IMR-90 (cell line): ENCODE measurements at regions not wholly inside any gene's neighbourhood (a gene's known extent, or its start where the extent isn't known, plus 50 kb on each side); places are given as distances from the start of the nearest gene placed in this dataset.

Experiments used
- ATAC-seq: fragments of 200-7000 bp; cut with Tn5 transposase; 2 replicates; pipeline ENCODE4 v1.9.1; 2020; ENCODE audit warnings: low read depth, mild to moderate bottlenecking, moderate library complexity
- BruUV-seq: library from RNA; stranded (reverse); fragments of 400-500 nt; replicated peaks from 2 replicates; lab custom pipeline; 2021; lab: Mats Ljungman, UMichigan
- CTCF ChIA-PET: fragments of 300-600 bp; formaldehyde crosslinking; extraction: SDS; loops from one replicate; lab custom pipeline; 2021; ENCODE audit warnings: antibody characterized with exemption; lab: Yijun Ruan, JAX
- POLR2A ChIA-PET: fragments of 300-600 bp; sonication (Branson Sonifier 250); formaldehyde crosslinking; loops from one replicate; lab custom pipeline; 2022; ENCODE audit warnings: antibody characterized with exemption; ENCODE audit not compliant: unreplicated experiment; lab: Charles Lee
- DNase-seq: peaks from one replicate; pipeline ENCODE4 v3.0.0; 2013
- H2AFZ ChIP-seq: replicated peaks from 2 replicates; pipeline ENCODE3; 2013; ENCODE audit warnings: low read length, mild to moderate bottlenecking; ENCODE audit not compliant: poor library complexity
- H2AK5ac ChIP-seq: 2 replicates; pipeline ENCODE4 v1.6.1; 2013; ENCODE audit warnings: low read depth, low read length, inconsistent platforms
- H2AK9ac ChIP-seq: replicated peaks from 2 replicates; pipeline ENCODE3; 2013; ENCODE audit warnings: mild to moderate bottlenecking, low read depth, low read length, moderate library complexity; ENCODE audit not compliant: poor library complexity
- H2BK120ac ChIP-seq: 2 replicates; pipeline ENCODE4 v1.6.1; 2013; ENCODE audit warnings: low read depth, low read length, inconsistent platforms
- H2BK15ac ChIP-seq: 3 replicates; pipeline ENCODE4 v1.6.1; 2013; ENCODE audit warnings: low read depth, low read length, inconsistent platforms
- H2BK20ac ChIP-seq: 2 replicates; pipeline ENCODE4 v1.6.1; 2013; ENCODE audit warnings: low read depth, mild to moderate bottlenecking, inconsistent platforms, low read length, moderate library complexity
- H2BK5ac ChIP-seq: 2 replicates; pipeline ENCODE4 v1.6.1; 2013; ENCODE audit warnings: mild to moderate bottlenecking, low read depth, low read length, inconsistent platforms; ENCODE audit not compliant: poor library complexity, severe bottlenecking
- H3K14ac ChIP-seq: replicated peaks from 2 replicates; pipeline ENCODE4 v1.6.1; 2013; ENCODE audit warnings: low read depth, low read length, inconsistent platforms
- H3K18ac ChIP-seq: 2 replicates; pipeline ENCODE4 v1.6.1; 2013; ENCODE audit warnings: low read depth, low read length, control low read depth
- H3K23ac ChIP-seq: 2 replicates; pipeline ENCODE4 v1.6.1; 2013; ENCODE audit warnings: low read depth, low read length, inconsistent platforms
- H3K27ac ChIP-seq: 2 replicates; pipeline ENCODE4 v1.5.1; 2013; ENCODE audit warnings: mild to moderate bottlenecking, control low read depth, low read length; ENCODE audit not compliant: insufficient read depth
- H3K27me3 ChIP-seq: 2 replicates; pipeline ENCODE4 v1.6.1; 2013; ENCODE audit warnings: low read length; ENCODE audit not compliant: control insufficient read depth, insufficient read depth
- H3K36me3 ChIP-seq: 2 replicates; pipeline ENCODE4 v1.6.1; 2013; ENCODE audit warnings: low read length, mixed read lengths; ENCODE audit not compliant: control insufficient read depth, insufficient read depth
- H3K4ac ChIP-seq: 2 replicates; pipeline ENCODE4 v1.6.1; 2013; ENCODE audit warnings: low read depth, low read length, inconsistent platforms
- H3K4me1 ChIP-seq: 2 replicates; pipeline ENCODE4 v1.6.1; 2013; ENCODE audit warnings: low read length, mixed read lengths; ENCODE audit not compliant: control insufficient read depth, insufficient read depth
- H3K4me2 ChIP-seq: 2 replicates; pipeline ENCODE4 v1.6.1; 2013; ENCODE audit warnings: low read depth, mild to moderate bottlenecking, control low read depth, low read length, moderate library complexity
- H3K4me3 ChIP-seq: 2 replicates; pipeline ENCODE4 v1.5.1; 2013; ENCODE audit warnings: low read depth, mild to moderate bottlenecking, control low read depth, low read length, moderate library complexity; ENCODE audit not compliant: insufficient read depth
- H3K56ac ChIP-seq: 2 replicates; pipeline ENCODE4 v1.6.1; 2013; ENCODE audit warnings: low read length, inconsistent platforms; ENCODE audit not compliant: insufficient read depth; ENCODE audit errors: extremely low read depth
- H3K79me1 ChIP-seq, 2 experiments: 2 replicates each; pipeline ENCODE4 v1.6.1; 2013; ENCODE audit warnings: low read length in 2 of 2, inconsistent platforms in 1 of 2, low read depth in 1 of 2
- H3K9ac ChIP-seq: 2 replicates; pipeline ENCODE4 v1.6.1; 2013; ENCODE audit warnings: low read depth, low read length, control low read depth
- H3K9me1 ChIP-seq: 2 replicates; pipeline ENCODE4 v1.6.1; 2013; ENCODE audit warnings: low read length, inconsistent platforms; ENCODE audit not compliant: insufficient read depth
- H3K9me3 ChIP-seq: 2 replicates; pipeline ENCODE4 v1.6.1; 2013; ENCODE audit warnings: low read length; ENCODE audit not compliant: control insufficient read depth, insufficient read depth
- H4K20me1 ChIP-seq: 2 replicates; pipeline ENCODE4 v1.6.1; 2013; ENCODE audit warnings: low read length, inconsistent platforms; ENCODE audit not compliant: insufficient read depth
- H4K5ac ChIP-seq: 2 replicates; pipeline ENCODE4 v1.6.1; 2013; ENCODE audit warnings: mild to moderate bottlenecking, low read depth, low read length, control low read depth
- H4K8ac ChIP-seq, 2 experiments: 2 replicates each; pipeline ENCODE4 v1.6.1; 2013; ENCODE audit warnings: low read depth in 2 of 2, low read length in 2 of 2, control low read depth in 1 of 2, inconsistent platforms in 1 of 2
- H4K91ac ChIP-seq: 2 replicates; pipeline ENCODE4 v1.6.1; 2013; ENCODE audit warnings: low read depth, low read length, inconsistent platforms; ENCODE audit not compliant: insufficient read depth
- RAD21 ChIP-seq: IDR thresholded peaks from 2 replicates; pipeline ENCODE4 v1.6.1; 2012; ENCODE audit warnings: low read length, improper control_type of control experiment
- dilution Hi-C: fragments of 300-500 bp; cut with HindIII; formaldehyde crosslinking; loops from one replicate; pipeline ENCODE4 v1.14.3; 2018; ENCODE audit warnings: low sequenced_read_pairs; ENCODE audit not compliant: unreplicated experiment
- in situ Hi-C: fragments of 300-500 bp; cut with MboI; formaldehyde crosslinking; loops from 3 replicates; pipeline ENCODE4 v1.14.3; 2019; ENCODE audit warnings: low sequenced_read_pairs, inconsistent platforms, mixed read lengths
- intact Hi-C: fragments of 100-400 bp; cut with micrococcal nuclease; formaldehyde crosslinking; loops from 2 replicates; pipeline ENCODE4 v1.10.0; 2022

DNA sequence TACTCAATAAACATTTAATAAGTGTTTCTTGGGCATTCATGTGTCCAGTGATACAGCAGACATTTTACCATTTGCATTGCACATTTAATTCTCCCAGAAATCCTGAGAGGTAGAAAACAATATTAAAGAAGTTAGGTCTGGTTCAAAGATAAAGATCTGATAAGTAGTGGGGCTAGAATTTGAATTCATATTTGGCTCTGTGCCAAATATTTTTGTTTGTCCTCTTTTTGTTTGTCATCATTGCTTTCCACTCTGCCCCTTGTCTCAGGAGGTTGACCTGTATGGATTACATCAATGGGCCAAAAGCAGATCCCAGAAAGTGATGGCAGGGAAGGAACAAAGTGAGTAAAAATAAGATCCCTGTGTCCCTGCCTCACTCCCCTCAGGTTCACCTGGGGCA lies 441.9 kb upstream of the PKDCC start:
- Histone ChIP-seq H3K23ac (no peak overlapping the region), H3K56ac (no peak overlapping the region), H3K9ac (no peak overlapping the region), H3K14ac (no peak overlapping the region), H4K91ac (no peak overlapping the region), H3K4ac (no peak overlapping the region), H3K79me1 (no peaks in the 10 kb centered on the region), H4K5ac (no peak overlapping the region), H2BK120ac (no peak overlapping the region), H2AK5ac (no peak overlapping the region), H4K8ac (no peak overlapping the region), H2BK20ac (no peak overlapping the region), H3K4me3 (no peak overlapping the region), H3K36me3 (no peaks in the 10 kb centered on the region), H3K27me3 (no peaks in the 10 kb centered on the region), H3K9me3 (no peaks in the 10 kb centered on the region), H3K9me1 (no peaks in the 10 kb centered on the region), H2BK5ac (no peak overlapping the region), H3K27ac (no peak overlapping the region), H3K4me2 (no peak overlapping the region), H2BK15ac (no peak overlapping the region), H3K18ac (no peak overlapping the region), H2AK9ac (no peak overlapping the region), H2AFZ (no peak overlapping the region), H4K20me1 (no peaks in the 10 kb centered on the region), H3K4me1 (no peaks in the 10 kb centered on the region)
- BruUV-seq, result no TSS peak
- no peak for TF ChIP-seq RAD21
- CTCF ChIA-PET, result no interaction called here
- POLR2A ChIA-PET, result no interaction called here
- ATAC-seq, result no peak
- in situ Hi-C loops, result no loop called here
- no peak for DNase-seq
- dilution Hi-C loops, result no loop called here
- intact Hi-C loops, result no loop called here
